ENCODE measurements at regions not wholly inside any gene's neighbourhood (a gene's known extent, or its start where the extent isn't known, plus 50 kb on each side); places are given as distances from the start of the nearest gene placed in this dataset.

- intact Hi-C loops (cut with DNase I): no loop called here
Observed at GRCh38 chr7:26955516-26955915, 91.1 kb upstream of the SKAP2 start.

DNA sequence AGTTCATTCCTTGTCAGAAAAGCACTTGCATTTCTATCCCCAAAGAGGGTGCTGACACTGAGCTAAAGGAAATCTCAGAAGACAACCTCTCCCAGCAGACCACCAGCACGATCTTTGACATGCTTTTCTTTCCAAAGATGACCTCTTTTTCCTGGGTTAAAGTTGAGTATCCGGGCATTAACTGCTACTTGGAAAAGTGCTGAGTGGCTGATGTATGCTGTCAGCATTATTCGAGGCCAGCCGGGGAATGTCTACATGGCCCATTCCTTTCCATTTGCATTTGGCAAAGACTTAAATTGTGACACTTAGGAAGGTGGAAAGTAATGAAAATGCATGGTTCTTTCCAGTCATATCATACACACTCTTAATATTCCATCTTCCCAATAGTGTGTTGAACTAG is 90.6 kb upstream of the SKAP2 start:
- ATAC-seq (no peak), DNase-seq (peak in 2 of 4 donors; percentile 79 to 83)
- Histone ChIP-seq H3K36me3 (no peaks in the 10 kb centered on the region), H3K4me3 (no peak overlapping the region), H3K9me3 (no peaks in the 10 kb centered on the region), H3K27ac (no peak overlapping the region), H3K4me1 (no peaks in the 10 kb centered on the region), H3K27me3 (no peaks in the 10 kb centered on the region)
- TF ChIP-seq, protein P1, sequence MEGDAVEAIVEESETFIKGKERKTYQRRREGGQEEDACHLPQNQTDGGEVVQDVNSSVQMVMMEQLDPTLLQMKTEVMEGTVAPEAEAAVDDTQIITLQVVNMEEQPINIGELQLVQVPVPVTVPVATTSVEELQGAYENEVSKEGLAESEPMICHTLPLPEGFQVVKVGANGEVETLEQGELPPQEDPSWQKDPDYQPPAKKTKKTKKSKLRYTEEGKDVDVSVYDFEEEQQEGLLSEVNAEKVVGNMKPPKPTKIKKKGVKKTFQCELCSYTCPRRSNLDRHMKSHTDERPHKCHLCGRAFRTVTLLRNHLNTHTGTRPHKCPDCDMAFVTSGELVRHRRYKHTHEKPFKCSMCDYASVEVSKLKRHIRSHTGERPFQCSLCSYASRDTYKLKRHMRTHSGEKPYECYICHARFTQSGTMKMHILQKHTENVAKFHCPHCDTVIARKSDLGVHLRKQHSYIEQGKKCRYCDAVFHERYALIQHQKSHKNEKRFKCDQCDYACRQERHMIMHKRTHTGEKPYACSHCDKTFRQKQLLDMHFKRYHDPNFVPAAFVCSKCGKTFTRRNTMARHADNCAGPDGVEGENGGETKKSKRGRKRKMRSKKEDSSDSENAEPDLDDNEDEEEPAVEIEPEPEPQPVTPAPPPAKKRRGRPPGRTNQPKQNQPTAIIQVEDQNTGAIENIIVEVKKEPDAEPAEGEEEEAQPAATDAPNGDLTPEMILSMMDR (IDR thresholded peaks at IDR 0.05): no peak
- intact Hi-C loops (cut with DNase I): no loop called here

More at GRCh38 chr7:26955516-26955915, 91.1 kb upstream of the SKAP2 start:
- H3K9me3 ChIP-seq: no peaks in the 10 kb centered on the region
- no peak overlapping the region for H3K27ac ChIP-seq
- DNase-seq (no peak), ATAC-seq (no peak)
- no peaks in the 10 kb centered on the region for H3K27me3 ChIP-seq
- no peak overlapping the region for H3K4me3 ChIP-seq
- TF ChIP-seq, protein P1 (IDR thresholded peaks at IDR 0.05): no peak
- H3K4me1 ChIP-seq: no peaks in the 10 kb centered on the region
- no peaks in the 10 kb centered on the region for H3K36me3 ChIP-seq

GRCh38 chr7:26951407-26951950 is 87.1 kb upstream of the SKAP2 start:
- DNase-seq (peak in 2 of 4 donors; percentile 42 to 61), ATAC-seq (no peak)
- Histone ChIP-seq H3K4me1 (no peaks in the 10 kb centered on the region), H3K9me3 (no peaks in the 10 kb centered on the region), H3K27ac (no peak overlapping the region), H3K36me3 (no peaks in the 10 kb centered on the region), H3K4me3 (no peak overlapping the region), H3K27me3 (no peaks in the 10 kb centered on the region)
- TF ChIP-seq, protein P1 (IDR thresholded peaks at IDR 0.05): no peak
- intact Hi-C loops (cut with DNase I): no loop called here

DNA sequence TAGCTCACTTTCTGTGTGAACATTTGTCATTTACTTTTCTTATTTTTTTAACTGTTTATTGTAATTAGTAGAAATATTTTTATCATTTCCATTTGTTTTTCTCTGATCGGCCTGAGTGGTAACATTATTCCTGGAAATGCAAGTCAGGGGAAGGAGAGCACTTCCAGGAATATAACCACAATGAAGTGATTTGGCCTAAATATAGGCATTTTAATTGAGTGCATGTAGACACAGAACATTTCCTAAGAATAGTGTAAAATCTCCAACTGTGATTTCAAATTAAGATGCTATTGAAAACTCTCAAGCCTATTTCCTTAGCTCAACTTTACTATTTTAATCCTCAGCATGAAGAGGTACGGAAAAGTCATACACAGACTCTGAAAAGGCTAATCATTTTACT is 86.5 kb upstream of the SKAP2 start:
- ATAC-seq (no peak), DNase-seq (peak in 2 of 4 donors; percentile 81)
- no peak overlapping the region for H3K4me3 ChIP-seq
- TF ChIP-seq, protein P1 (IDR thresholded peaks at IDR 0.05): no peak
- H3K27me3 ChIP-seq: no peaks in the 10 kb centered on the region
- H3K4me1 ChIP-seq: no peaks in the 10 kb centered on the region
- no peak overlapping the region for H3K27ac ChIP-seq
- H3K9me3 ChIP-seq: no peaks in the 10 kb centered on the region
- no peaks in the 10 kb centered on the region for H3K36me3 ChIP-seq
- intact Hi-C loops (cut with DNase I): no loop called here

GRCh38 chr7:26949319-26949718 is 84.9 kb upstream of the SKAP2 start:
- Histone ChIP-seq H3K27ac (no peak overlapping the region), H3K4me1 (no peaks in the 10 kb centered on the region), H3K4me3 (no peak overlapping the region), H3K36me3 (no peaks in the 10 kb centered on the region), H3K9me3 (no peaks in the 10 kb centered on the region), H3K27me3 (no peaks in the 10 kb centered on the region)
- ATAC-seq (no peak), DNase-seq (no peak)
- intact Hi-C loops (cut with DNase I): no loop called here
- TF ChIP-seq, protein P1 (IDR thresholded peaks at IDR 0.05): no peak
